GM23338 (cell line): ENCODE measurements at regions not wholly inside any gene's neighbourhood (a gene's known extent, or its start where the extent isn't known, plus 50 kb on each side); places are given as distances from the start of the nearest gene placed in this dataset.

Source experiments
- ATAC-seq: fragments of 200-7000 bp; cut with Tn5 transposase; 3 replicates; pipeline ENCODE4 v1.9.1; 2020
- DNase-seq: peaks from one replicate; pipeline ENCODE4 v3.0.0-alpha.2; 2015; ENCODE audit warnings: low spot score
- H2AFZ ChIP-seq: fragments of 200-600 bp; sonication (generic); 2 replicates; pipeline ENCODE4 v1.8.0; 2016; ENCODE audit warnings: antibody characterized with exemption, mild to moderate bottlenecking, moderate library complexity
- H3F3A ChIP-seq: fragments of 200-600 bp; sonication (generic); replicated peaks from 2 replicates; pipeline ENCODE4 v1.8.0; 2017; ENCODE audit warnings: antibody characterized with exemption, mixed run types, low read depth
- H3K27ac ChIP-seq: fragments of 200-600 bp; sonication (generic); 2 replicates; pipeline ENCODE4 v1.6.1; 2016; ENCODE audit warnings: low read depth
- H3K27me3 ChIP-seq: fragments of 200-600 bp; sonication (generic); 2 replicates; pipeline ENCODE4 v1.8.0; 2016; ENCODE audit warnings: mild to moderate bottlenecking, mixed run types, moderate library complexity; ENCODE audit not compliant: insufficient read depth
- H3K36me3 ChIP-seq: fragments of 200-600 bp; sonication (generic); 2 replicates; pipeline ENCODE4 v1.8.0; 2016; ENCODE audit warnings: mild to moderate bottlenecking; ENCODE audit not compliant: insufficient read depth
- H3K4me1 ChIP-seq: fragments of 200-600 bp; sonication (generic); 2 replicates; pipeline ENCODE4 v1.8.0; 2016; ENCODE audit warnings: mild to moderate bottlenecking, moderate library complexity; ENCODE audit not compliant: insufficient read depth
- H3K4me2 ChIP-seq: fragments of 200-600 bp; sonication (generic); 2 replicates; pipeline ENCODE4 v1.7.1; 2017; ENCODE audit warnings: mixed run types
- H3K4me3 ChIP-seq: fragments of 200-600 bp; sonication (generic); 2 replicates; pipeline ENCODE4 v1.6.1; 2016; ENCODE audit warnings: mixed run types
- H3K79me2 ChIP-seq: fragments of 200-600 bp; sonication (generic); replicated peaks from 2 replicates; pipeline ENCODE4 v1.8.0; 2017; ENCODE audit warnings: mild to moderate bottlenecking; ENCODE audit not compliant: insufficient read depth
- H3K9me2 ChIP-seq: fragments of 200-600 bp; sonication (generic); 2 replicates; pipeline ENCODE4 v1.8.0; 2017; ENCODE audit not compliant: insufficient read depth
- H4K20me1 ChIP-seq: fragments of 200-600 bp; sonication (generic); replicated peaks from 2 replicates; pipeline ENCODE4 v1.8.0; 2017; ENCODE audit warnings: mild to moderate bottlenecking; ENCODE audit not compliant: insufficient read depth
- H3K27ac Mint-ChIP-seq: 2 replicates; pipeline ENCODE4 v1.8.0; 2020; ENCODE audit warnings: inconsistent platforms, mild to moderate bottlenecking, moderate library complexity, mixed read lengths
- H3K27me3 Mint-ChIP-seq: 3 replicates; pipeline ENCODE4 v1.8.0; 2022; ENCODE audit warnings: low read depth, mild to moderate bottlenecking, moderate library complexity, mixed read lengths, inconsistent platforms; ENCODE audit not compliant: insufficient read depth, poor library complexity
- H3K36me3 Mint-ChIP-seq: 3 replicates; pipeline ENCODE4 v1.8.0; 2021; ENCODE audit warnings: low read depth, mild to moderate bottlenecking, inconsistent platforms, moderate library complexity, mixed read lengths
- H3K4me1 Mint-ChIP-seq: 3 replicates; pipeline ENCODE4 v1.8.0; 2020; ENCODE audit warnings: mild to moderate bottlenecking, inconsistent platforms, mixed read lengths
- H3K4me3 Mint-ChIP-seq: 3 replicates; pipeline ENCODE4 v1.8.0; 2021; ENCODE audit warnings: moderate library complexity, mild to moderate bottlenecking, inconsistent platforms, mixed read lengths
- H3K9me3 Mint-ChIP-seq: 3 replicates; pipeline ENCODE4 v1.8.0; 2020; ENCODE audit warnings: moderate library complexity, mild to moderate bottlenecking, inconsistent platforms, mixed read lengths
- CREB1 ChIP-seq: fragments of 250-450 bp; sonication (Bioruptor Pico); IDR thresholded peaks from 2 replicates; pipeline ENCODE4 v1.5.0; 2020; ENCODE audit warnings: low read depth, mild to moderate bottlenecking, moderate library complexity
- CTCF ChIP-seq, 2 experiments: fragments of 200-600 bp in 1 of 2; sonication (generic) in 1 of 2; conservative IDR thresholded peaks; 2 replicates each; pipeline versions ENCODE4 v1.5.1 to v1.6.1; 2016 to 2017; ENCODE audit warnings: antibody characterized with exemption in 2 of 2, low read depth in 2 of 2, mild to moderate bottlenecking in 2 of 2, moderate library complexity in 1 of 2
- EZH2 ChIP-seq: fragments of 200-600 bp; sonication (generic); IDR thresholded peaks from one replicate; pipeline ENCODE4 v1.8.0; 2017; ENCODE audit warnings: antibody characterized with exemption, mild to moderate bottlenecking, low read depth; ENCODE audit not compliant: unreplicated experiment
- EZH2phosphoT487 ChIP-seq: fragments of 200-600 bp; sonication (generic); IDR thresholded peaks from one replicate; pipeline ENCODE4 v1.8.1; 2018; ENCODE audit warnings: antibody characterized with exemption; ENCODE audit not compliant: unreplicated experiment
- JUNB ChIP-seq: IDR thresholded peaks from one replicate; pipeline ENCODE4 v1.6.1; 2016; ENCODE audit warnings: antibody characterized with exemption; ENCODE audit not compliant: unreplicated experiment
- NANOG ChIP-seq: IDR thresholded peaks from 2 replicates; pipeline ENCODE4 v1.6.1; 2016; ENCODE audit warnings: antibody characterized with exemption, borderline replicate concordance
- POLR2AphosphoS5 ChIP-seq: IDR thresholded peaks from 2 replicates; pipeline ENCODE4 v1.6.1; 2016; ENCODE audit warnings: antibody characterized with exemption, low read depth
- REST ChIP-seq: IDR thresholded peaks from one replicate; pipeline ENCODE4 v1.6.1; 2018; ENCODE audit warnings: antibody characterized with exemption; ENCODE audit not compliant: unreplicated experiment
- STAT1 ChIP-seq: IDR thresholded peaks from one replicate; pipeline ENCODE4 v1.6.1; 2016; ENCODE audit warnings: antibody characterized with exemption; ENCODE audit not compliant: unreplicated experiment
- ZNF114 ChIP-seq: fragments of 250-450 bp; sonication (Bioruptor Pico); IDR thresholded peaks from 2 replicates; pipeline ENCODE4 v1.5.0; 2020; ENCODE audit warnings: mild to moderate bottlenecking, moderate library complexity
- ZNF331 ChIP-seq: fragments of 250-450 bp; sonication (Bioruptor Pico); IDR thresholded peaks from 2 replicates; pipeline ENCODE4 v1.5.0; 2020; ENCODE audit warnings: low read depth, mild to moderate bottlenecking, moderate library complexity

- H3K4me1 ChIP-seq = no peaks in the 10 kb centered on the region
- H3K4me3 ChIP-seq = no peak overlapping the region
- H3K4me2 ChIP-seq = no peak overlapping the region
- H3F3A ChIP-seq = no peaks in the 10 kb centered on the region
- H3K27ac ChIP-seq = no peak overlapping the region
- Mint-ChIP-seq H3K4me3 (no peak overlapping the region), H3K9me3 (0 out of 3 replicates have a peak, but pooled peaks cover 9% of the 10 kb centered on the region), H3K4me1 (peaks cover 5% of the 10 kb centered on the region; the same call in 2 of the 3 replicates), H3K27me3 (no peaks in the 10 kb centered on the region), H3K27ac (no peak overlapping the region), H3K36me3 (no peaks in the 10 kb centered on the region)
- no peaks in the 10 kb centered on the region for H3K79me2 ChIP-seq
- no peak for TF ChIP-seq JUNB
- no peak for TF ChIP-seq CTCF (conservative IDR thresholded peaks at IDR 0.05; ENCODE audit: low read depth in 2 of 2)
- no peak for TF ChIP-seq REST
- TF ChIP-seq STAT1 = no peak
- TF ChIP-seq NANOG = no peak
- TF ChIP-seq ZNF114 = no peak
- no peak for TF ChIP-seq EZH2
- no peak for TF ChIP-seq POLR2AphosphoS5
- TF ChIP-seq EZH2phosphoT487 = no peak
- no peak for TF ChIP-seq ZNF331 (CRISPR knock-in tag)
- no peak for TF ChIP-seq CREB1 (CRISPR knock-in tag)
- no peak overlapping the region for H2AFZ ChIP-seq
- H3K9me2 ChIP-seq = peaks cover 7% of the 10 kb centered on the region; the same call in 1 of the 2 replicates
- H4K20me1 ChIP-seq = no peaks in the 10 kb centered on the region
- no peaks in the 10 kb centered on the region for H3K27me3 ChIP-seq
- DNase-seq (peak; percentile 10), ATAC-seq (no peak)
- 0 out of 2 replicates have a peak, but pooled peaks cover 3% of the 10 kb centered on the region for H3K36me3 ChIP-seq
These were observed 91.2 kb upstream of the ADTRP start for GRCh38 chr6:11869672-11870340.
